Mucosa of gallbladder (tissue), 1 donor: ENCODE measurements at regions not wholly inside any gene's neighbourhood (a gene's known extent, or its start where the extent isn't known, plus 50 kb on each side); places are given as distances from the start of the nearest gene placed in this dataset.
A peak's percentile ranks its signal among the peaks of the same experiment; 100 is the strongest.

ENCODE experiments used
- DNase-seq: peaks from one replicate; pipeline ENCODE4 v3.0.0-alpha.2; 2020; ENCODE audit warnings: low spot score
- donor health status: DM: no; HTN: no; CAD: no.

DNA sequence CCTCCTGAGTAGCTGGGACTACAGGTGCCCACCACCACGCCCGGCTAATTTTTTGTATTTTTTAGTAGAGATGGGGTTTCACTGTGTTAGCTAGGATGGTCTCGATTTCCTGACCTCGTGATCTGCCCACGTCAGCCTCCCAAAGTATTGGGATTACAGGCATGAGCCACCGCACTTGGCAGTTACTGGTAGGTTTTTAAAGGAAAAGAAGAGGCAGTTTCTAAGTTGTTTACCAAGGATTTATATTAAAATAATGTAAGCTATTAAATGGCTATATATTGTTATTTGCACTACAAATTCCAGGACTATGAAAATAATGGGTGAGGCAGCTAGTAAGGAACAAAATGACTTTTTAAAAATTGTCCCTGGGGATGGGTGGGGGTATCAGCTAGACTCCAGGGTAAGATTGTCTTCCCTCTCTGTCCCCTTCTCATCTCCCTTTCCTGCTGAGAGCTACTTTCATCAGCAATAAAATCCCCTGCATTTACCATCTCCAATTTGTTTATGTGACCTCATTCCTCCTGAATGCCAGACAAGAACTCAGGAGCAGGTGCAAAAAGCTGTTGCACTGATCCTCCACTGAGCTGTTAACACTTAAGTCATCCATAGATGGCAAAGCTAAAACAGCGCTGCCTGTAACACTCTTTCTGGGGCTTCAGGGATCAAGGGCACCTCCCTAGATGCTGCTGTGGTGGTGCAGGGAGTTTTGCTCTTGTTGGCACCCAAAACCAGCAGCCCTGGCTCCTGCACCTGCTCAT, 165.2 kb downstream of the ZPLD1 start:
- no peak for DNase-seq

DNA sequence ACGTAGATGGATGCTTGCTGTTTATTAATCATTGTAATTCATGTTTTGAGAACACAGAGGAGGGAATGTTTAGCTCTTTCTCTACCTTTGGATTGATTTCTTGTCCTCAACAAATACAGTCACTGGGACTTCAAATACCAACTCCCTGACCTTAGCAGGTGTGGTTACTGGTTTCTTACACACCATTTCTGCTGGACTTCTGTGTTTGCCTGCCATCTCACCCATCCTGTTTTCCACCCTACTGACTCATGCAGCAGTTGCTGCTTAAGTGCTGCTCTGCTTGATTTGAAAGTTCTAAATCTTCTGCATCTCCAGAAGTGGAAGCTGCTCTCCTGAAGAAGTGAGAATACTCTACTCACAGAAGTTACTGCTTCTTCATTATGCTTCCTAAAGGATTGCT, 170.3 kb downstream of the ZPLD1 start:
- DNase-seq, result peak; percentile 12

- no peak for DNase-seq
Observed at GRCh38 chr3:102608875-102609274, 174.1 kb downstream of the ZPLD1 start.

- DNase-seq, result no peak
Observed at GRCh38 chr3:102614021-102614569, 179.3 kb downstream of the ZPLD1 start.

DNA sequence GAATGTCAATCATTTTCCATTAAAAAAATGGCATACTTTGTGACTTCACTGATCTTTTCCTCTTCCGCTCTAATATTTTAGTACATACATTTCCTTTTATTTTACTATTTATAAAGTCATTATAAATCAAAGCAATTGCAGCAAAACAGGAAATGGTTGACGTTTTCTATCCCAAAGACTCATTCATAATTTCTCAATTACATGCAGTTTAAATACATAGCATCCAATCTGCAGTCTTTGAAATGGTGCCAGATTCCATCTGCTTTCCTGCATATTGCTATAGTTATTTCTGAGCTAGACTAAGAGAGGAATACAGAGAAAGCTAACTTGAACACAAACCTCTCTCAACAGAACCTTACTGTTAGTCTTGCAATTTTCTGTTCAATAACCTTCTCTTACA, 179.8 kb downstream of the ZPLD1 start:
- DNase-seq, result no peak

DNA sequence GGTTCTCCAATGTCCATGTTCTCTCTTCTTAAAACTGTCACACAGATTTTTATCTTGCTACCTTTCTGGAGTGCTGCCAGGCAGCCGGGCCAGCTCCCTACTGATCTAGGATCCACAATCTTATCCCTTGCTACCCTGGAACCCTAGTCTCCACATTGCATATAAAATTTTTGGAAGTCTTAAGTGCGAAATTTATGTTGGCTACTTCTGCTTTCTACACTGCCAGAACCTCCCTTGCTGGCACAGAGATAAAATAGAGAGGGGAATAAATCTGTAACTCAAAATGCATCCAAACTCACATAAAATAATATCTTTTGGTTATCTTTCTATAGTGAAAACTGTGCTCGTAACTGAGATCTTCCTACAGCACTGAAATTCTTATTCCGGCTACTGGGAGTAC, 182.6 kb downstream of the ZPLD1 start:
- no peak for DNase-seq

GRCh38 chr3:102619361-102619760, 184.5 kb downstream of the ZPLD1 start:
- DNase-seq, result no peak

DNA sequence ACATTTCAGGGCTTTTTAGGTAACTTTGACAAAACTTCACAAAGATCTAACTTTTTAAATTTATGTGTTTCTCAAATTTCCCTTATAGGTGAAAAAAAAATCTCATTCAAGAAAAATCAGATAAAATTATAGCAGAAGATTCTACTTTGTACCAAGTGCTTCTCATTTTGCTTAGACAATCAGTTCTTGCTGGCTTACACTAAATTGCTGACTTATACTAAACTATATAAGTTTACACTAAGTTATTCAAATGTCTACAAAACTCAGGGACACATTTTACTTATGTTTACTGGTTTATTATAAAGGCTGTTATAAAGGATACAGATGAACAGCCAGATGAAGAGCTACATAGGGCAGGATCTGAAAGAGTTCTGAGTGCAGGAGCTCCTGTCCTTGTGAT, 195.1 kb downstream of the ZPLD1 start:
- no peak for DNase-seq

GRCh38 chr3:102630531-102630930, 195.7 kb downstream of the ZPLD1 start:
- DNase-seq, result no peak

DNA sequence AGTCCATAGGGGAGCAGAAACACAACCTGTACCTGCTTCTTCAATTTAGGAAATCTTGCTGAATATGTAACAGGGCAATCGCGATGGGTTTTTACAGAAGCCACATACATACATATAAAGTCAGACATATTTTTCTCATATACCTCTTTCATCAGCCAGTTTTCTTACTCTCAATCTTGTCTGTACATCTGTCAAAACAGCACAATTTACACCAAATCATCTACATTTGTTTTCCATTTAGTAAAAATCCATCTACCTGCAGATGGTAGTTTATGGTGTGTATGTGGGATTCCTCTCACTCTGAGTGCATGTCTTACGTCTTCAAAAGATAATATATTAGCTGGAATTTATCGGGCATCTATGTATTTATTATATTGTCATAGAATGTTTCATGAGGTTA, 208.7 kb downstream of the ZPLD1 start:
- no peak for DNase-seq

GRCh38 chr3:102646557-102646956, 211.7 kb downstream of the ZPLD1 start:
- DNase-seq, result no peak

DNA sequence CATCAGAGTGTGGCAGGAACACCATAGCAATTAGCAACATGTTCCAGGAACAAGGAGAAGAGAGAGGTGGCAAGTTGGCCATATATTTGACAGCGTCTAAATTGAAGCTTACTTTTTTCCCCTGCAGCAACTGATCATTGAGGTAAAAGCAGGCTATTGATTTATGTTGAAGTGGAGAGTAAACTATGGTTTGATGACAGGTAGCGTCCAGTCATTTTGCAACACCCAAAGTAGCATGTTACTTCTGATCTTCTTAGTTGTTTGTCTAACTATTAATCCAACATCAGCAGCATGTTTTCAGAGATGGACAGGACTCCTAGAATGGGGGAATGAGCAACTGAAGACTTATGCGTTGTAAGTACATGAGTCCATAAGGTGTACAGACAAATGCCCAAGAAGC, 225.8 kb downstream of the ZPLD1 start:
- DNase-seq, result no peak

GRCh38 chr3:102661707-102662497, 227.1 kb downstream of the ZPLD1 start:
- DNase-seq, result no peak

DNA sequence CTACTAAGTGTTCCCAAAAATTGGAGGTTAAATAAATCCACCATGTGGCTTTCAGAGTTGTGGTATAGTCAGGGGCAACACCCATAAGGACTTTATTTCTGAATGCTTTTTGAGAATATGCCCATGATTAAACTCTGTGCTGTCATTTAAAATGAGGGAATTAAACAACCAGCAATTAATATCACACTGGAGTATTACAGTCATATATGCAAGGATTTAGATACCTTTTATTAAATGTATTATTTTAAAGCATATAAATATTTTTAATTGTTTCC, 227.6 kb downstream of the ZPLD1 start:
- DNase-seq, result no peak

- no peak for DNase-seq
Observed at GRCh38 chr3:102664126-102664525, 229.3 kb downstream of the ZPLD1 start.

GRCh38 chr3:102665183-102665582, 230.4 kb downstream of the ZPLD1 start:
- DNase-seq, result no peak

- no peak for DNase-seq
Observed at GRCh38 chr3:102668247-102668646, 233.4 kb downstream of the ZPLD1 start.

DNA sequence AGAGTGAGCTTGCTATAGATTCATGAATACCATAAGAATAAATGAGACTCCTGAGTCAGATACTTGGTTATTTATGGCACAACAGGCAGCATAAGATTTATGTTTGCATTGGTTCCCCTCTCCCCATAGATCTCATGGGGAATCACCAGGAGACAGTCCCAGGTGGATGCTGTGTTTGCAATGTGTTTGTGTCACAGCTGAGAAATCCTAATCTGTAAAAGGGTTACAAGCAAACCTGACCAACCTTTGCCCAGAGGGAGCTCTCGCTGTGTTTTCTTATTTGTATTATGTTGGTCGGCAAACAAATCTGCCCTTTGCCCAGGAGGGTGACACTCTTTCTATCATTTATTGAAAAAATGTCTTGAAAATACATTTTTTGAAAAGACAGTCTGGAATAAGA, 236.2 kb downstream of the ZPLD1 start:
- DNase-seq, result no peak

DNA sequence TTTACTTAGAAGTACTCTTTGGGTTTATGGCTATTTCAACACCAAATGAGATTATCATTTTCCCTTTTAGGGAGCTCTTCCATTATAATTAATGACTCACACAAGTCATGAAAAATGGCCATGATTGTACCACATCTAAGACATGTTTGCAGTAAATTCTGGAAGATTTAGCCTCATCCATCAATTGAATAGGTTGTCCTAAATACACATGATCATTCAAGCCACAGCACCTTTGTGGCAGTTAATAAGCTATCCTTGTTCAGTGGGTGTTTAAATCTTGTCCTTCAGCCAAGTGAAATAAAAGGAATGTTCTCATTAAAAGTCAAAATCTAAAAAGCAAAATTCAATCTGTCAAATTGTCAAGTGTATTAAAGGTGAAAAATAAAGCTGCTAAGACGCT, 237.5 kb downstream of the ZPLD1 start:
- no peak for DNase-seq

DNA sequence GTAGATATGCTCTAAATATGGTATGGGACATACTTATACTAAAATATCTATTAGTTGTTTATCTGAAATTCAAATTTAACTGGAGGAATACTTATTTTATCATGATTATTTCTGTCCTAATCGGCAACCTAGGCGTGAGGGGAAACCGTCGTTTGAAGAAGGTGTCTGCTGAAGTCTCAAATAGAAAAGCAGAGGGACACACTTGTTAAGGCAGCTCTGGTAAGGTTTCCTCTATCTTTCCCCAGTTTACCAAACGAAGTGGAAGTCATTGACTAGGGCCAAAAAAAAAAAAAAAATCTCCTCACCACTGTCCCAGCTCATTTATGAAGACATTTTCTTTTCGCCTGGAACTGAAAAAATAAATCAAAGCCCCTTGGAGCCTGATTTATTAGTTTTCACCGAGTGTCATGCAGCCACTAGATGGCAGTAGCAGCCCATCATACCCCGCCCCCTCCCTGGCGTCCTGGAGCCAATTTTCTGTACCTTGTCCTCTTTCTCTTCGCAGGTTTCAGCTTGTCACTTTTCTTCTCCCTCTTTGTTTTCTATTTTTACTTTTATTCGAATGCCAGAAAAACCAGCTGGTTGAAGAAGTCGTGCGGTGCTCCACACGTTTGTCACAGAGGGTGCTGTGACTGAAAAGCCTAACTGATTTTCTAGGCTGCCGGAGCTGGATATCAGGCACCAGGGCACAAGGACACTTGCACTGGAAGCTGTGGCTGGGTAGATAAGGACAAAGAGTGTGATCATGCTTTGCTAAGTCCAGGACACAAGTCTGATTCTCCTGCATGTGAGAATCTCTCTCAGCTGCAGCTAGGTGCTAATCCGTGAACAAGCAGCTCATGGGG, 238.7 kb downstream of the ZPLD1 start:
- DNase-seq, result peak; percentile 55

GRCh38 chr3:102674284-102674683, 239.5 kb downstream of the ZPLD1 start:
- DNase-seq, result no peak

DNA sequence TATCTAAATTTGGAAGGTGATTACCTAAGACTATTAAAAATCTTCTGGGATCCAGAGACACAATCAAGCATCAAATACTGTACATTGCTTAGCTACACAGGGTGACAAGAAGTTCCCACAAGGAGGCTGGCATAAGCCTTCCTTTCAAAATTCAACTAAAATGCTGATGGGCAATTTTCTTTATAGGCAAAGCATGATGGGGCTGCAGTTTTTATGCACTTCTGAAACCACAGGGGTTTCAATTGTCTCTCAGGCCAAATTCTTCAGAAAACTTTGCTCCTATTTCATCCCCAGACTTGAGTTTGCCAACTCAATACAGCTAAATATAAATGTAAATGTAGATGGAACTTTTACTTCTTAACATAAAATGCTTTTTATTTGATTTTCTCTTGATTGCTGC, 241.6 kb downstream of the ZPLD1 start:
- no peak for DNase-seq
